Activated CD4-positive, alpha-beta T cell treated with anti-CD3 and anti-CD28 coated beads, Interleukin-2, amount 10 ng/mL, durations not matched to agents 24 days and 14 days (primary cell): ENCODE measurements at regions not wholly inside any gene's neighbourhood (a gene's known extent, or its start where the extent isn't known, plus 50 kb on each side); places are given as distances from the start of the nearest gene placed in this dataset.

Experiments
- DNase-seq: peaks from one replicate; pipeline ENCODE4 v3.0.0; 2022
- H3K27ac Mint-ChIP-seq: one replicate; pipeline ENCODE4 v1.8.0; 2022; ENCODE audit warnings: mild to moderate bottlenecking, mixed read lengths
- H3K27me3 Mint-ChIP-seq: one replicate; pipeline ENCODE4 v1.8.0; 2022; ENCODE audit warnings: mixed read lengths
- H3K36me3 Mint-ChIP-seq: one replicate; pipeline ENCODE4 v1.8.0; 2022; ENCODE audit warnings: low read depth, mild to moderate bottlenecking, mixed read lengths
- H3K4me1 Mint-ChIP-seq: one replicate; pipeline ENCODE4 v1.8.0; 2021; ENCODE audit warnings: mixed read lengths
- H3K4me3 Mint-ChIP-seq: one replicate; pipeline ENCODE4 v1.8.0; 2022; ENCODE audit warnings: mild to moderate bottlenecking, moderate library complexity, mixed read lengths
- H3K9me3 Mint-ChIP-seq: one replicate; pipeline ENCODE4 v1.8.0; 2021; ENCODE audit warnings: mixed read lengths
- intact Hi-C: fragments of 100-400 bp; cut with micrococcal nuclease; formaldehyde crosslinking; loops from one replicate; pipeline ENCODE4 v1.15.1; 2023

GRCh38 chrX:6681521-6682145, 146.7 kb upstream of the VCX3A start:
- no peak for DNase-seq
- Mint-ChIP-seq H3K36me3 (no peaks in the 10 kb centered on the region), H3K9me3 (peaks cover under 1% of the 10 kb centered on the region), H3K4me1 (no peaks in the 10 kb centered on the region), H3K27ac (no peak overlapping the region), H3K4me3 (no peak overlapping the region), H3K27me3 (no peaks in the 10 kb centered on the region)
- intact Hi-C loops = no loop called here

GRCh38 chrX:6679988-6680387, 145.1 kb upstream of the VCX3A start:
- no peak overlapping the region for H3K27ac Mint-ChIP-seq
- no peak for DNase-seq
- H3K4me1 Mint-ChIP-seq = no peaks in the 10 kb centered on the region
- no peaks in the 10 kb centered on the region for H3K36me3 Mint-ChIP-seq
- no peaks in the 10 kb centered on the region for H3K27me3 Mint-ChIP-seq
- H3K9me3 Mint-ChIP-seq = no peaks in the 10 kb centered on the region
- no peak overlapping the region for H3K4me3 Mint-ChIP-seq
- intact Hi-C loops = no loop called here

GRCh38 chrX:6679550-6679949, 144.6 kb upstream of the VCX3A start:
- no peak for DNase-seq
- Mint-ChIP-seq H3K27ac (no peak overlapping the region), H3K4me3 (no peak overlapping the region), H3K4me1 (no peaks in the 10 kb centered on the region), H3K36me3 (no peaks in the 10 kb centered on the region), H3K9me3 (no peaks in the 10 kb centered on the region), H3K27me3 (no peaks in the 10 kb centered on the region)
- intact Hi-C loops = no loop called here

GRCh38 chrX:6678313-6678712, 143.4 kb upstream of the VCX3A start:
- H3K36me3 Mint-ChIP-seq = no peaks in the 10 kb centered on the region
- no peaks in the 10 kb centered on the region for H3K4me1 Mint-ChIP-seq
- no peaks in the 10 kb centered on the region for H3K27me3 Mint-ChIP-seq
- DNase-seq = no peak
- no peak overlapping the region for H3K27ac Mint-ChIP-seq
- H3K9me3 Mint-ChIP-seq = no peaks in the 10 kb centered on the region
- intact Hi-C loops = no loop called here
- H3K4me3 Mint-ChIP-seq = no peak overlapping the region

- no peaks in the 10 kb centered on the region for H3K27me3 Mint-ChIP-seq
- no peaks in the 10 kb centered on the region for H3K9me3 Mint-ChIP-seq
- intact Hi-C loops = no loop called here
- no peaks in the 10 kb centered on the region for H3K4me1 Mint-ChIP-seq
- no peak for DNase-seq
- H3K27ac Mint-ChIP-seq = no peak overlapping the region
- H3K4me3 Mint-ChIP-seq = no peak overlapping the region
- H3K36me3 Mint-ChIP-seq = no peaks in the 10 kb centered on the region
These were observed 139.8 kb upstream of the VCX3A start for GRCh38 chrX:6674734-6675133.

- DNase-seq = no peak
- no peaks in the 10 kb centered on the region for H3K36me3 Mint-ChIP-seq
- H3K27me3 Mint-ChIP-seq = no peaks in the 10 kb centered on the region
- intact Hi-C loops = no loop called here
- H3K9me3 Mint-ChIP-seq = no peaks in the 10 kb centered on the region
- no peak overlapping the region for H3K4me3 Mint-ChIP-seq
- H3K27ac Mint-ChIP-seq = no peak overlapping the region
- no peaks in the 10 kb centered on the region for H3K4me1 Mint-ChIP-seq
These were observed 132.3 kb upstream of the VCX3A start for GRCh38 chrX:6667048-6667768.

- DNase-seq = no peak
- intact Hi-C loops = no loop called here
- H3K4me1 Mint-ChIP-seq = no peaks in the 10 kb centered on the region
- H3K4me3 Mint-ChIP-seq = no peak overlapping the region
- no peaks in the 10 kb centered on the region for H3K36me3 Mint-ChIP-seq
- no peaks in the 10 kb centered on the region for H3K27me3 Mint-ChIP-seq
- H3K9me3 Mint-ChIP-seq = no peaks in the 10 kb centered on the region
- H3K27ac Mint-ChIP-seq = no peak overlapping the region
These were observed 131.7 kb upstream of the VCX3A start for GRCh38 chrX:6666624-6667023.

GRCh38 chrX:6661736-6662135, 126.8 kb upstream of the VCX3A start:
- Mint-ChIP-seq H3K4me3 (no peak overlapping the region), H3K4me1 (no peaks in the 10 kb centered on the region), H3K36me3 (no peaks in the 10 kb centered on the region), H3K27ac (no peak overlapping the region), H3K9me3 (peaks cover 6% of the 10 kb centered on the region), H3K27me3 (no peaks in the 10 kb centered on the region)
- intact Hi-C loops = no loop called here
- DNase-seq = no peak

GRCh38 chrX:6660567-6661264, 125.8 kb upstream of the VCX3A start:
- no peaks in the 10 kb centered on the region for H3K27me3 Mint-ChIP-seq
- no peak overlapping the region for H3K27ac Mint-ChIP-seq
- DNase-seq = no peak
- intact Hi-C loops = no loop called here
- no peaks in the 10 kb centered on the region for H3K36me3 Mint-ChIP-seq
- H3K9me3 Mint-ChIP-seq = peaks cover 6% of the 10 kb centered on the region
- H3K4me1 Mint-ChIP-seq = no peaks in the 10 kb centered on the region
- H3K4me3 Mint-ChIP-seq = no peak overlapping the region

GRCh38 chrX:6645216-6645615, 110.3 kb upstream of the VCX3A start:
- intact Hi-C loops = no loop called here
- no peak overlapping the region for H3K4me3 Mint-ChIP-seq

GRCh38 chrX:6644411-6644810, 109.5 kb upstream of the VCX3A start:
- intact Hi-C loops = no loop called here
- H3K36me3 Mint-ChIP-seq = no peaks in the 10 kb centered on the region
- no peak overlapping the region for H3K27ac Mint-ChIP-seq
- H3K4me3 Mint-ChIP-seq = no peak overlapping the region
- no peaks in the 10 kb centered on the region for H3K9me3 Mint-ChIP-seq
- no peaks in the 10 kb centered on the region for H3K27me3 Mint-ChIP-seq
- H3K4me1 Mint-ChIP-seq = no peaks in the 10 kb centered on the region
- DNase-seq = no peak

More at GRCh38 chrX:6645216-6645615, 110.3 kb upstream of the VCX3A start:
- H3K4me1 Mint-ChIP-seq = no peaks in the 10 kb centered on the region
- no peak overlapping the region for H3K27ac Mint-ChIP-seq
- no peaks in the 10 kb centered on the region for H3K27me3 Mint-ChIP-seq
- H3K36me3 Mint-ChIP-seq = no peaks in the 10 kb centered on the region
- DNase-seq = no peak
- no peaks in the 10 kb centered on the region for H3K9me3 Mint-ChIP-seq

- intact Hi-C loops = no loop called here
- Mint-ChIP-seq H3K27ac (no peak overlapping the region), H3K4me3 (no peak overlapping the region), H3K27me3 (no peaks in the 10 kb centered on the region), H3K36me3 (no peaks in the 10 kb centered on the region), H3K9me3 (peaks cover 2% of the 10 kb centered on the region), H3K4me1 (no peaks in the 10 kb centered on the region)
- no peak for DNase-seq
These were observed 105.8 kb upstream of the VCX3A start for GRCh38 chrX:6640727-6641126.

- no peak overlapping the region for H3K27ac Mint-ChIP-seq
- no peaks in the 10 kb centered on the region for H3K4me1 Mint-ChIP-seq
- DNase-seq = no peak
- intact Hi-C loops = no loop called here
- no peaks in the 10 kb centered on the region for H3K9me3 Mint-ChIP-seq
- H3K4me3 Mint-ChIP-seq = no peak overlapping the region
- no peaks in the 10 kb centered on the region for H3K27me3 Mint-ChIP-seq
- no peaks in the 10 kb centered on the region for H3K36me3 Mint-ChIP-seq
These were observed 79.6 kb upstream of the VCX3A start for GRCh38 chrX:6614506-6614905.

- Mint-ChIP-seq H3K4me1 (no peaks in the 10 kb centered on the region), H3K9me3 (no peaks in the 10 kb centered on the region), H3K36me3 (no peaks in the 10 kb centered on the region), H3K27ac (no peak overlapping the region), H3K27me3 (no peaks in the 10 kb centered on the region), H3K4me3 (no peak overlapping the region)
- intact Hi-C loops = no loop called here
- no peak for DNase-seq
These were observed 64.4 kb upstream of the VCX3A start for GRCh38 chrX:6599230-6599860.
